ENCODE measurements at regions not wholly inside any gene's neighbourhood (a gene's known extent, or its start where the extent isn't known, plus 50 kb on each side); places are given as distances from the start of the nearest gene placed in this dataset.
"Not testable (repeated sequence)": the region's sequence is repeated elsewhere in the genome, so short reads cannot be mapped to it uniquely, and the experiment has no call there.

DNA sequence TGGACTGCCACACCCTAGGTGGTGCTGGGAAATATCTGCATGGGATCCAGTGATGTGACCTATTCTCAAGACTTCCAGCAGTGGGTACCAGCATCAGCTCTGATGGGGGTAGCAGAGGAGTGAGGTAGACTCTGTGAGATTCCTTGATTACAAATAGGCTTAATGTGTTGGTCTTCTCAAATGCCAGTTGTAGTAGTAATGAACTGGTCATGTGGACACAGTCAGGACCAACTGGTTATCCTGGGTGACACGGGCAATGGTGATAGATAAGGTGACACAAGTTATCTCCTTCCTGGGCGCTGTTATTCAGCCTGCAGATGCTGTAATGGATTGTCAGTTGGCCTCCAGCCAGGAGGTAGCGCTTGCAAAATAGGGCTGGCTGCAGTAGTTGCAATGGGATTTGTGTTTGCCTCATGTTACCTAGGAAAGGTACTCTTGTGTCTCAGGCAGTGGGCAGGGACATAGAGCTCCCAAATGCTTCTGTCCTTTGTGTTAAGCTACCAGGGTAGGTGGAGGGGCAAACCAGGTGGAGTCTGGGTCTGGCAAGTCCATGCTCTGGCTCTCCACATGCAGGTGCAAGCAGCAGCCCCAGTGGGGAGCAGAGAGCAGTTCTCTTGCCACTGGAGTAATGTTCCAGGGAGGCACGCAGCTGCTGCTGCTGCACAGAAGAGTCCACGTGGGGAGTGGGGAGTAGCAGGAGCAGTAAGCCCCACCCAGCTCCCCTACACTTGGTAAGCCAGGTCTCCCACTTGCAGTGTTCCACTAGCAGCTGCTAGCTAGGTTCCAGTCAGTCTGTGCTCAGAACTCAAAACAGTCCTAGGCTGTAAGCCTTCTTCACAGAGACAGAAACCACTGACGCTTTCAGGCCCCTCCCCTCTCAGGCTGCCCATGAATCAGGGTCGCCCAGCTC is 505.4 kb upstream of the DDX18 start:
- no peak for DNase-seq (ENCODE audit: extremely low read depth, low read depth)
- no peak overlapping the region for H3K4me3 ChIP-seq (replicated peaks; ENCODE audit: low read depth, low read length)
- TF ChIP-seq, protein P1, sequence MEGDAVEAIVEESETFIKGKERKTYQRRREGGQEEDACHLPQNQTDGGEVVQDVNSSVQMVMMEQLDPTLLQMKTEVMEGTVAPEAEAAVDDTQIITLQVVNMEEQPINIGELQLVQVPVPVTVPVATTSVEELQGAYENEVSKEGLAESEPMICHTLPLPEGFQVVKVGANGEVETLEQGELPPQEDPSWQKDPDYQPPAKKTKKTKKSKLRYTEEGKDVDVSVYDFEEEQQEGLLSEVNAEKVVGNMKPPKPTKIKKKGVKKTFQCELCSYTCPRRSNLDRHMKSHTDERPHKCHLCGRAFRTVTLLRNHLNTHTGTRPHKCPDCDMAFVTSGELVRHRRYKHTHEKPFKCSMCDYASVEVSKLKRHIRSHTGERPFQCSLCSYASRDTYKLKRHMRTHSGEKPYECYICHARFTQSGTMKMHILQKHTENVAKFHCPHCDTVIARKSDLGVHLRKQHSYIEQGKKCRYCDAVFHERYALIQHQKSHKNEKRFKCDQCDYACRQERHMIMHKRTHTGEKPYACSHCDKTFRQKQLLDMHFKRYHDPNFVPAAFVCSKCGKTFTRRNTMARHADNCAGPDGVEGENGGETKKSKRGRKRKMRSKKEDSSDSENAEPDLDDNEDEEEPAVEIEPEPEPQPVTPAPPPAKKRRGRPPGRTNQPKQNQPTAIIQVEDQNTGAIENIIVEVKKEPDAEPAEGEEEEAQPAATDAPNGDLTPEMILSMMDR (IDR thresholded peaks at IDR 0.05; ENCODE audit: low read depth, low read length, missing control alignments): no peak

DNA sequence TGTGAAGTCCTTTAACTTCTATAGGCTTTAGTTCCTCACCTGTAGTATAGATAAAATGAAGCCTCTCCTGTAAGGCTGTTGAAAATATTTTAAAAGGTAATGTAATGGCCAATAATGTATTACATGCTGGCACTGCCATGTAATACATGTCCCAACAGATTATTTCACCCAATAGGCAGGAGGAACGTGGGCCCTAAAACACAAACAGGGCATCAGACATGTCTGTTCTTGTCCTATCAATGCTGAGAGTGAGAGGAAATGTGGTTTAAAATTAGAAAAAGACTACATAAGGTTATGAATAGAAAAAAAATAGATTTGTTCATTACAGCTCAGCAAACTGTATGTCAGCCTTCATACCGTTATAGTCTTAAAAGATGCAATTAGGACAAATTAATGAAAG is 492.7 kb upstream of the DDX18 start:
- no peak for DNase-seq (ENCODE audit: extremely low read depth, low read depth)
- H3K4me3 ChIP-seq (replicated peaks; ENCODE audit: low read depth, low read length): no peak overlapping the region
- TF ChIP-seq, protein P1 (IDR thresholded peaks at IDR 0.05; ENCODE audit: low read depth, low read length, missing control alignments): no peak

DNA sequence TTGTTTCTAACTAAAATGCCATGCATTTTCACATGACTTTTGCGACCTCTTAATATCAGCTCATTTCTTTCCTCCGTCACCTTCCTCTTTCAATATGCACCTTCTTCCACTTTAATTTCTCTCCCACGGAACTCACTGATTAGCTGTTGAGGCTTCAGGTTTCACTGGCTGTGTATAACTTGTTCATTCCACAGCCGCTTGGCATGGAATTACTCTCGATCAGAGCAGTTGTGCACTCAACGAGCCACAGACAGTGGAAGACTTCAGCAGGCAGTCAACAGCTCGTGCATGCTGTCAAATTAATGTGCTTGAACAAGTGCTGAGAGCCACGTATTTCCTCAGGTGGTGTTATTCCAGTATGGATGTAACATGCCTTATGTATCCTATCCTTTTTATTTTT is 491.2 kb upstream of the DDX18 start:
- TF ChIP-seq, protein P1 (IDR thresholded peaks at IDR 0.05; ENCODE audit: low read depth, low read length, missing control alignments): no peak
- no peak overlapping the region for H3K4me3 ChIP-seq (replicated peaks; ENCODE audit: low read depth, low read length)
- no peak for DNase-seq (ENCODE audit: extremely low read depth, low read depth)

DNA sequence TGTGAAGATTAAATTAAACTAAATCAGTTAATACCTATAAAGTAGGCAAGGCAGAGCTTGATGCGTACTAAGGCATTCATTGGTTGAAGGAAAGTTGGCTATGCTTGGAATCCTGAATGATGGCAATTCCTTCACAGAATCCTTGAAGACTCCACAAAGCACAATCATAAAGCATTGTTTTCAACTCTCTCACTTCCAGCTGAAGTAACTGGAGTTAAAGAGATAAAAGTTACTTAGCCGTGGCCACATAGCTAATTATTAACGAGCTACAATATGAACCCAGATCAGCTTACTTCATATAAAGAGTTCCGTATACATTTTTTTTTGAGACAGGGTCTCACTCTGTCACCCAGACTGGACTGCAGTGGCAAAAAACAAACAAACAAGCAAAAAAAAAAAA is 483.9 kb upstream of the DDX18 start:
- no peak overlapping the region for H3K4me3 ChIP-seq (replicated peaks; ENCODE audit: low read depth, low read length)
- TF ChIP-seq, protein P1 (IDR thresholded peaks at IDR 0.05; ENCODE audit: low read depth, low read length, missing control alignments): no peak
- DNase-seq (ENCODE audit: extremely low read depth, low read depth): no peak

DNA sequence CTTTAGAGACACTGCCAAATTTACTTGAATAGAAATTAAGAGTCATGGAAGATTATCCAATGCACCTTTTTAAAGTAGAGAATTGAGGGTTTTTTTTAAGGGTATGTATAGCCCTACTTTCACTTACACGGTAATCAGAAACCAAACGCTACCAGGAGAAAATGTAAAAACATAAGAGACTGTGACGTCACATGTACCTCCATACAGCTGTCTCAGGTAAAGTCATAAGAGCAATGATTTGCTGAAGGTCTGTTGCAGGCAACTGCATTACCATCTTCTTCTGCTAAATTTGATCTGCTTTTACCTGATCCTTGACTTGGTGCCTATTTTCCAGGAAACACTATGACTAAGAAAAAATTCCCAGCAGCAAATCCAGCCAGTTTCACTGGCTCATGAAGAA is 478.5 kb upstream of the DDX18 start:
- H3K4me3 ChIP-seq (replicated peaks; ENCODE audit: low read depth, low read length): no peak overlapping the region
- TF ChIP-seq, protein P1 (IDR thresholded peaks at IDR 0.05; ENCODE audit: low read depth, low read length, missing control alignments): no peak

DNA sequence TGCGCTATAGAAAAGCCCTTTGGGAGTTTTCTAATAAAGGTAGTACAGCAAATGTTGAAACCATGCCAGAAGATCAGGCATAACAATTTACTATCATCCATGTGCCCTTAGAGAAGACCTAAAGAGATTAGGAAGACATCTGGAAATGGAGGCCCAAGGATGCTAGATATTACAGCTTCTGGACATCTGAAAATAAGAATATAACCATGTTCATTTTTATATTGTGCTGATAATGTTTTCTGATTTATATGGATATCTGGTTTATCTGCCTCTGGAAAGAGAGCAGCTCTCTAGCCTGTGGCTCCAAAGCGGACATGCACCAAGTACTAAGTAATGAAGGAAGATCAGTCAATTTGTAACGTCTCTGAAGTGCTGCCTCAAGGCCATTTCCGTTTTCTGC is 478.0 kb upstream of the DDX18 start:
- TF ChIP-seq, protein P1 (IDR thresholded peaks at IDR 0.05; ENCODE audit: low read depth, low read length, missing control alignments): no peak
- no peak overlapping the region for H3K4me3 ChIP-seq (replicated peaks; ENCODE audit: low read depth, low read length)
- DNase-seq (ENCODE audit: extremely low read depth, low read depth): no peak

More for the DNA sequence above, 478.5 kb upstream of the DDX18 start:
- no peak for DNase-seq (ENCODE audit: extremely low read depth, low read depth)

DNA sequence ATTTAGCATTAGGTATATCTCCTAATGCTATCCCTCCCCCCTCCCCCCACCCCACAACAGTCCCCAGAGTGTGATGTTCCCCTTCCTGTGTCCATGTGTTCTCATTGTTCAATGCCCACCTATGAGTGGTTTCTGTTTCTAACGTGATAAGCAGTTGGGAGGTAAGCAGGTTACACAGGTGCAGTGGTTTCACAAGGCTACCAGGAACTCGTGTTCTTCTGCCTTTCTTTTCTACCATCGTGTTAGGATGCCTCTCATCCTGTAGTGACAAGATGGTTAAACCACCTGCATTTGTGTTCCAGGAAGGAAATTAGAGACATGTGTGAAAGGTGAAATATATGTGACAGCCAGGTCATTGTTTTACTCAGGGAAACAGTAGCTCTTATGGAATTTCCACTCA is 476.5 kb upstream of the DDX18 start:
- H3K4me3 ChIP-seq (replicated peaks; ENCODE audit: low read depth, low read length); DNase-seq (ENCODE audit: extremely low read depth, low read depth): not testable (repeated sequence)
